ENCODE measurements at regions not wholly inside any gene's neighbourhood (a gene's known extent, or its start where the extent isn't known, plus 50 kb on each side); places are given as distances from the start of the nearest gene placed in this dataset.

GRCh38 chr13:73989244-73989843 lies 144.9 kb downstream of the KLF12 start:
- TF ChIP-seq CTCF (IDR thresholded peaks at IDR 0.05; ENCODE audit: low read depth, low read length, missing control alignments) = no peak
- no peak for DNase-seq (ENCODE audit: extremely low read depth, low read depth)
- no peak overlapping the region for H3K4me3 ChIP-seq (replicated peaks; ENCODE audit: low read depth, low read length)

GRCh38 chr13:73988461-73988860 lies 145.7 kb downstream of the KLF12 start:
- DNase-seq (ENCODE audit: extremely low read depth, low read depth) = no peak
- no peak for TF ChIP-seq CTCF (IDR thresholded peaks at IDR 0.05; ENCODE audit: low read depth, low read length, missing control alignments)
- H3K4me3 ChIP-seq (replicated peaks; ENCODE audit: low read depth, low read length) = no peak overlapping the region

- H3K4me3 ChIP-seq (replicated peaks; ENCODE audit: low read depth, low read length) = no peak overlapping the region
- TF ChIP-seq CTCF (IDR thresholded peaks at IDR 0.05; ENCODE audit: low read depth, low read length, missing control alignments) = no peak
- DNase-seq (ENCODE audit: extremely low read depth, low read depth) = no peak
Measured at GRCh38 chr13:73987618-73988017, 146.6 kb downstream of the KLF12 start.

- no peak for DNase-seq (ENCODE audit: extremely low read depth, low read depth)
- no peak for TF ChIP-seq CTCF (IDR thresholded peaks at IDR 0.05; ENCODE audit: low read depth, low read length, missing control alignments)
- no peak overlapping the region for H3K4me3 ChIP-seq (replicated peaks; ENCODE audit: low read depth, low read length)
Measured at GRCh38 chr13:73985783-73986182, 148.4 kb downstream of the KLF12 start.

GRCh38 chr13:73984949-73985691 lies 149.1 kb downstream of the KLF12 start:
- H3K4me3 ChIP-seq (replicated peaks; ENCODE audit: low read depth, low read length) = no peak overlapping the region
- DNase-seq (ENCODE audit: extremely low read depth, low read depth) = no peak
- no peak for TF ChIP-seq CTCF (IDR thresholded peaks at IDR 0.05; ENCODE audit: low read depth, low read length, missing control alignments)

GRCh38 chr13:73984201-73984600 lies 150.0 kb downstream of the KLF12 start:
- TF ChIP-seq CTCF (IDR thresholded peaks at IDR 0.05; ENCODE audit: low read depth, low read length, missing control alignments) = no peak
- no peak overlapping the region for H3K4me3 ChIP-seq (replicated peaks; ENCODE audit: low read depth, low read length)
- no peak for DNase-seq (ENCODE audit: extremely low read depth, low read depth)

Data from HFF-Myc (cell line).